ENCODE measurements at regions not wholly inside any gene's neighbourhood (a gene's known extent, or its start where the extent isn't known, plus 50 kb on each side); places are given as distances from the start of the nearest gene placed in this dataset.

DNA sequence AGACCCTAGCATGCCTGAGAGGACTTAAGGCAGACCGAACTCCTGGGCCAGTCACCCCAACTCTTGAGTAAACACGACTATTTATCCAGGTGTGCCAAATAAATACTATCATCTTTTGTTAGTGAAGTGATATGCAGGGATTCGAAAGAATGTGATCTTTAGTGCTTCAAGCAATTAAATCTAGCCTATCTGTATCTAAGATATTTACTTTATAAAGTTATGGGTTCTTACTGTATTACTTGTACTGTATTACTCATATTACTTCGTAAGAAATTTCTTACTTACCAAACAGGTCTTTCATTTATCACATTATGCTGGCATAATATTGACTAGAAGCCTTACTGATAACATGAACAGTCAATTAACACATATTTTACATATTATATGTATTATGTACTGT is 211.6 kb upstream of the NECTIN3 start:
- TF ChIP-seq, protein P1, sequence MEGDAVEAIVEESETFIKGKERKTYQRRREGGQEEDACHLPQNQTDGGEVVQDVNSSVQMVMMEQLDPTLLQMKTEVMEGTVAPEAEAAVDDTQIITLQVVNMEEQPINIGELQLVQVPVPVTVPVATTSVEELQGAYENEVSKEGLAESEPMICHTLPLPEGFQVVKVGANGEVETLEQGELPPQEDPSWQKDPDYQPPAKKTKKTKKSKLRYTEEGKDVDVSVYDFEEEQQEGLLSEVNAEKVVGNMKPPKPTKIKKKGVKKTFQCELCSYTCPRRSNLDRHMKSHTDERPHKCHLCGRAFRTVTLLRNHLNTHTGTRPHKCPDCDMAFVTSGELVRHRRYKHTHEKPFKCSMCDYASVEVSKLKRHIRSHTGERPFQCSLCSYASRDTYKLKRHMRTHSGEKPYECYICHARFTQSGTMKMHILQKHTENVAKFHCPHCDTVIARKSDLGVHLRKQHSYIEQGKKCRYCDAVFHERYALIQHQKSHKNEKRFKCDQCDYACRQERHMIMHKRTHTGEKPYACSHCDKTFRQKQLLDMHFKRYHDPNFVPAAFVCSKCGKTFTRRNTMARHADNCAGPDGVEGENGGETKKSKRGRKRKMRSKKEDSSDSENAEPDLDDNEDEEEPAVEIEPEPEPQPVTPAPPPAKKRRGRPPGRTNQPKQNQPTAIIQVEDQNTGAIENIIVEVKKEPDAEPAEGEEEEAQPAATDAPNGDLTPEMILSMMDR (conservative IDR thresholded peaks at IDR 0.05 in 1 of 2, IDR thresholded peaks at IDR 0.05 in 1 of 2; ENCODE audit: extremely low read depth in 1 of 2, insufficient read depth in 1 of 2, low read depth in 1 of 2, low read length in 2 of 2), result no peak
- no peak for TF ChIP-seq EZH2 (IDR thresholded peaks at IDR 0.05; ENCODE audit: borderline replicate concordance, low read length)

All from mammary epithelial cell (primary cell).